Keratinocyte (primary cell): ENCODE measurements at regions not wholly inside any gene's neighbourhood (a gene's known extent, or its start where the extent isn't known, plus 50 kb on each side); places are given as distances from the start of the nearest gene placed in this dataset.

Experiments used
- DNase-seq: peaks from one replicate; pipeline ENCODE4 v3.0.0-alpha.2; 2011; ENCODE audit warnings: low read depth, missing footprints, low spot score
- FAIRE-seq: peaks from 2 replicates; lab custom pipeline; 2011; peaks lifted over from hg19 to GRCh38; lab: Jason Lieb, UNC
- H2AFZ ChIP-seq: 2 replicates; pipeline ENCODE4 v1.6.0; 2012; ENCODE audit warnings: low read length, control low read depth, inconsistent platforms; ENCODE audit not compliant: control insufficient read depth
- H3K27ac ChIP-seq: 2 replicates; pipeline ENCODE4 v1.5.1; 2011; ENCODE audit warnings: low read length; ENCODE audit not compliant: control insufficient read depth, insufficient read depth
- H3K27me3 ChIP-seq: 3 replicates; pipeline ENCODE4 v1.6.0; 2011; ENCODE audit warnings: low read length; ENCODE audit not compliant: control insufficient read depth, insufficient read depth; ENCODE audit errors: extremely low read depth
- H3K36me3 ChIP-seq, 2 experiments: 2 replicates in 1 of 2; 3 replicates in 1 of 2; pipeline ENCODE4 v1.5.1; 2011; ENCODE audit warnings: low read length in 2 of 2, mild to moderate bottlenecking in 1 of 2; ENCODE audit not compliant: control insufficient read depth in 2 of 2, insufficient read depth in 2 of 2; ENCODE audit errors: extremely low read depth in 1 of 2
- H3K4me1 ChIP-seq: 3 replicates; pipeline ENCODE4 v1.5.1; 2011; ENCODE audit warnings: low read length; ENCODE audit not compliant: control insufficient read depth, insufficient read depth; ENCODE audit errors: extremely low read depth
- H3K4me2 ChIP-seq: 3 replicates; pipeline ENCODE4 v1.6.0; 2011; ENCODE audit warnings: low read depth, low read length; ENCODE audit not compliant: control insufficient read depth, insufficient read depth; ENCODE audit errors: extremely low read depth
- H3K4me3 ChIP-seq, 3 experiments: fragments of 200-600 bp in 1 of 3; sonication (generic) in 1 of 3; 2 replicates in 2 of 3; 3 replicates in 1 of 3; pipeline ENCODE4 v1.5.1; 2011 to 2016; ENCODE audit warnings: low read length in 3 of 3, mild to moderate bottlenecking in 3 of 3, control low read depth in 2 of 3, inconsistent platforms in 1 of 3, low read depth in 1 of 3, mixed read lengths in 1 of 3, mixed run types in 1 of 3, moderate library complexity in 1 of 3; ENCODE audit not compliant: control insufficient read depth in 2 of 3, insufficient read depth in 2 of 3; ENCODE audit errors: extremely low read depth in 1 of 3
- H3K79me2 ChIP-seq: 2 replicates; pipeline ENCODE4 v1.6.0; 2012; ENCODE audit warnings: low read length; ENCODE audit not compliant: control insufficient read depth, insufficient read depth
- H3K9ac ChIP-seq: 3 replicates; pipeline ENCODE4 v1.6.0; 2011; ENCODE audit warnings: low read length; ENCODE audit not compliant: control insufficient read depth, insufficient read depth; ENCODE audit errors: extremely low read depth
- H3K9me1 ChIP-seq: 3 replicates; pipeline ENCODE4 v1.6.0; 2011; ENCODE audit warnings: low read length; ENCODE audit not compliant: control insufficient read depth, insufficient read depth; ENCODE audit errors: extremely low read depth
- H3K9me3 ChIP-seq: 2 replicates; pipeline ENCODE4 v1.5.1; 2012; ENCODE audit warnings: low read depth, low read length; ENCODE audit not compliant: control insufficient read depth
- H4K20me1 ChIP-seq: 3 replicates; pipeline ENCODE4 v1.6.0; 2011; ENCODE audit warnings: low read length; ENCODE audit not compliant: control insufficient read depth, insufficient read depth; ENCODE audit errors: extremely low read depth
- EZH2 ChIP-seq: IDR thresholded peaks from one replicate; pipeline ENCODE4 v1.6.1; 2012; ENCODE audit warnings: inconsistent platforms, mild to moderate bottlenecking, low read length, moderate library complexity
- dilution Hi-C: fragments of 300-500 bp; cut with MboI; formaldehyde crosslinking; loops from one replicate; pipeline ENCODE4 v1.7.0; 2020; ENCODE audit warnings: low sequenced_read_pairs; ENCODE audit not compliant: extremely low pct_ligation_motif_present
- TF ChIP-seq, protein P1 (sequence below), 3 experiments: IDR thresholded peaks in 1 of 3; conservative IDR thresholded peaks in 1 of 3; optimal IDR thresholded peaks in 1 of 3; 2 replicates in 2 of 3; 3 replicates in 1 of 3; pipeline versions ENCODE3 to v1.5.1; 2011; ENCODE audit warnings: low read length in 3 of 3, mild to moderate bottlenecking in 3 of 3, moderate library complexity in 2 of 3, control low read depth in 1 of 3, inconsistent platforms in 1 of 3; ENCODE audit not compliant: insufficient read depth in 2 of 3; ENCODE audit errors: extremely low read depth in 1 of 3

DNA sequence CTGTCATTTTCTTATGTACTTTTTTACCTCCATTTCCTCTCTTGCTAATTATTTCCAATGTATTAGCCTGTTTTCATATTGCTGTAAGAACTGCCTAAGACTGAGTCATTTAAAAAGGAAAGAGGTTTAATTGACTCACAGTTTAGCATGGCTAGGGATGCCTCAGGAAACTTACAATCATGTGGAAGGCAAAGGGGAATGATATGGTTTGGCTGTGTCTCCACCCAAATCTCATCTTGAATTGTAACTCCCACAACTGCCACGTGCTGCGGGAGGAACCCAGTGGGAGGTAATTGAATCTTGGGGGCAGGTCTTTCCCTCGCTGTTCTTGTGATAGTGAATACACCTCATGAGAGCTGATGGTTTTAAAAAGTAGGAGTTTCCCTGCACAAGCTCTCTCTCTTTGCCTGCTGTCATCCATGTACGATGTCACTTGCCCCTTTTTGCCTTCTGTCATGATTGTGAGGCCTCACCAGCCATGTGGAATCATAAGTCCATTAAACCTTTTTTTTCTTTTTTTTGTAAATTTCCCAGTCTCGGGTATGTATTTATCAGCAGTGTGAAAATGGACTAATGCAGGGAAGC is 870.0 kb upstream of the INTU start:
- Histone ChIP-seq H3K27me3 (no peaks in the 10 kb centered on the region), H3K9me1 (no peaks in the 10 kb centered on the region), H4K20me1 (no peaks in the 10 kb centered on the region), H3K4me2 (no peak overlapping the region), H3K79me2 (no peaks in the 10 kb centered on the region), H2AFZ (peak overlapping the region; percentile 38), H3K9ac (no peak overlapping the region), H3K9me3 (no peaks in the 10 kb centered on the region), H3K36me3 (no peaks in the 10 kb centered on the region), H3K27ac (no peak overlapping the region), H3K4me3 (no peak overlapping the region), H3K4me1 (peaks cover 5% of the 10 kb centered on the region)
- DNase-seq: no peak
- TF ChIP-seq EZH2: no peak
- TF ChIP-seq, protein P1, sequence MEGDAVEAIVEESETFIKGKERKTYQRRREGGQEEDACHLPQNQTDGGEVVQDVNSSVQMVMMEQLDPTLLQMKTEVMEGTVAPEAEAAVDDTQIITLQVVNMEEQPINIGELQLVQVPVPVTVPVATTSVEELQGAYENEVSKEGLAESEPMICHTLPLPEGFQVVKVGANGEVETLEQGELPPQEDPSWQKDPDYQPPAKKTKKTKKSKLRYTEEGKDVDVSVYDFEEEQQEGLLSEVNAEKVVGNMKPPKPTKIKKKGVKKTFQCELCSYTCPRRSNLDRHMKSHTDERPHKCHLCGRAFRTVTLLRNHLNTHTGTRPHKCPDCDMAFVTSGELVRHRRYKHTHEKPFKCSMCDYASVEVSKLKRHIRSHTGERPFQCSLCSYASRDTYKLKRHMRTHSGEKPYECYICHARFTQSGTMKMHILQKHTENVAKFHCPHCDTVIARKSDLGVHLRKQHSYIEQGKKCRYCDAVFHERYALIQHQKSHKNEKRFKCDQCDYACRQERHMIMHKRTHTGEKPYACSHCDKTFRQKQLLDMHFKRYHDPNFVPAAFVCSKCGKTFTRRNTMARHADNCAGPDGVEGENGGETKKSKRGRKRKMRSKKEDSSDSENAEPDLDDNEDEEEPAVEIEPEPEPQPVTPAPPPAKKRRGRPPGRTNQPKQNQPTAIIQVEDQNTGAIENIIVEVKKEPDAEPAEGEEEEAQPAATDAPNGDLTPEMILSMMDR (optimal IDR thresholded peaks at IDR 0.05 in 1 of 3, IDR thresholded peaks at IDR 0.05 in 1 of 3, conservative IDR thresholded peaks at IDR 0.05 in 1 of 3; ENCODE audit: extremely low read depth in 1 of 3, insufficient read depth in 2 of 3, low read length in 3 of 3): no peak
- FAIRE-seq: no peak
- dilution Hi-C loops: no loop called here

DNA sequence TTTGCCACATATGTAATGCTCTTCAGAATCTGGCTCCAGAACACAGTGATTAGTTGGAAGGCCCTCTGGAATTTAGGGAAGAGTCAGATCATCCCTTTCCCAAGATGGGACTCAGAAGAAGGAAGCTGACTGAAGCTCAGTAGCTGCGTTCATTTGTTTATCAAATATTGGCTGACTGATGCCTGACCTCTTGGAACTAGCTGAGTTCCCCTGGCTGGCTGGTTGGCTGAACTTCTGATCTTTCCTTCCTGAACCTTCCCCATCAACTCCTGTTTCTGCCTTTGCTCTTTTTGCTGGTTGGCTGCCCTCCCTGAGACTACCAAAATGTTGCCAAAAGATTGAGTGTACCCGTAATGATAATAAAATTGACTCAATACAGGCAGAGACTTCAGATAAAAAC is 866.5 kb upstream of the INTU start:
- Histone ChIP-seq H3K4me1 (peaks cover 5% of the 10 kb centered on the region), H2AFZ (peak overlapping the region; percentile 7), H3K9me1 (no peaks in the 10 kb centered on the region), H3K9ac (no peak overlapping the region), H3K79me2 (no peaks in the 10 kb centered on the region), H3K9me3 (no peaks in the 10 kb centered on the region), H3K4me3 (no peak overlapping the region), H3K36me3 (no peaks in the 10 kb centered on the region), H3K27me3 (no peaks in the 10 kb centered on the region), H4K20me1 (no peaks in the 10 kb centered on the region), H3K4me2 (no peak overlapping the region), H3K27ac (no peak overlapping the region)
- FAIRE-seq (no peak), DNase-seq (no peak)
- dilution Hi-C loops: no loop called here
- TF ChIP-seq, protein P1 (optimal IDR thresholded peaks at IDR 0.05 in 1 of 3, IDR thresholded peaks at IDR 0.05 in 1 of 3, conservative IDR thresholded peaks at IDR 0.05 in 1 of 3; ENCODE audit: extremely low read depth in 1 of 3, insufficient read depth in 2 of 3, low read length in 3 of 3): no peak
- TF ChIP-seq EZH2: no peak
